NCI-H2227 treated with DMSO at 0.1 percent for 48 hours (cell line): ENCODE measurements at regions not wholly inside any gene's neighbourhood (a gene's known extent, or its start where the extent isn't known, plus 50 kb on each side); places are given as distances from the start of the nearest gene placed in this dataset.

Experiments used
- DNase-seq: peaks from one replicate; lab custom pipeline; 2025; lab: John Stamatoyannopoulos, UW

GRCh38 chr18:10033016-10033399, 119.2 kb downstream of the VAPA start:
- DNase-seq = no peak

GRCh38 chr18:10035281-10035991, 121.6 kb downstream of the VAPA start:
- no peak for DNase-seq

- no peak for DNase-seq
Measured at GRCh38 chr18:10036479-10036878, 122.7 kb downstream of the VAPA start.

GRCh38 chr18:10037181-10037580, 123.4 kb downstream of the VAPA start:
- DNase-seq = no peak

GRCh38 chr18:10038268-10038667, 124.5 kb downstream of the VAPA start:
- no peak for DNase-seq

GRCh38 chr18:10040287-10041011, 126.6 kb downstream of the VAPA start:
- no peak for DNase-seq

GRCh38 chr18:10041180-10041579, 127.4 kb downstream of the VAPA start:
- DNase-seq = no peak

- DNase-seq = no peak
Measured at GRCh38 chr18:10042492-10042891, 128.7 kb downstream of the VAPA start.

- DNase-seq = no peak
Measured at GRCh38 chr18:10044054-10044453, 130.2 kb downstream of the VAPA start.

- no peak for DNase-seq
Measured at GRCh38 chr18:10045296-10045891, 131.6 kb downstream of the VAPA start.

- DNase-seq = no peak
Measured at GRCh38 chr18:10046178-10046807, 132.5 kb downstream of the VAPA start.

- no peak for DNase-seq
Measured at GRCh38 chr18:10047237-10047636, 133.4 kb downstream of the VAPA start.

- DNase-seq = no peak
Measured at GRCh38 chr18:10049747-10050146, 135.9 kb downstream of the VAPA start.

- no peak for DNase-seq
Measured at GRCh38 chr18:10050956-10051355, 137.1 kb downstream of the VAPA start.

- DNase-seq = no peak
Measured at GRCh38 chr18:10051877-10052631, 138.2 kb downstream of the VAPA start.

GRCh38 chr18:10052871-10053270, 139.1 kb downstream of the VAPA start:
- DNase-seq = no peak

- no peak for DNase-seq
Measured at GRCh38 chr18:10053861-10054260, 140.0 kb downstream of the VAPA start.

- DNase-seq = no peak
Measured at GRCh38 chr18:10054366-10054765, 140.6 kb downstream of the VAPA start.

- no peak for DNase-seq
Measured at GRCh38 chr18:10055125-10055750, 141.4 kb downstream of the VAPA start.

- no peak for DNase-seq
Measured at GRCh38 chr18:10056506-10056905, 142.7 kb downstream of the VAPA start.

- DNase-seq = no peak
Measured at GRCh38 chr18:10057401-10057893, 143.6 kb downstream of the VAPA start.
